OCI-LY7 (cell line): ENCODE measurements at regions not wholly inside any gene's neighbourhood (a gene's known extent, or its start where the extent isn't known, plus 50 kb on each side); places are given as distances from the start of the nearest gene placed in this dataset.

Source experiments
- BruUV-seq: library from RNA; stranded (reverse); fragments of 400-500 nt; replicated peaks from 2 replicates; lab custom pipeline; 2021; lab: Mats Ljungman, UMichigan
- CTCF ChIA-PET: fragments of 300-600 bp; sonication (Branson Sonifier 250); formaldehyde crosslinking; loops from one replicate; lab custom pipeline; 2022; ENCODE audit warnings: antibody characterized with exemption; ENCODE audit not compliant: unreplicated experiment; lab: Charles Lee
- POLR2A ChIA-PET: fragments of 300-600 bp; sonication (Branson Sonifier 250); formaldehyde crosslinking; loops from one replicate; lab custom pipeline; 2022; ENCODE audit warnings: antibody characterized with exemption; lab: Charles Lee
- DNase-seq: peaks from one replicate; pipeline ENCODE4 v3.0.0-alpha.2; 2015; ENCODE audit warnings: low spot score
- H2AFZ ChIP-seq: fragments of 200-600 bp; sonication (generic), shearing (Covaris generic); 2 replicates; pipeline ENCODE4 v1.6.1; 2014; ENCODE audit warnings: mild to moderate bottlenecking, antibody characterized with exemption, low read length, moderate library complexity
- H3K27ac ChIP-seq: fragments of 200-600 bp; sonication (generic); 2 replicates; pipeline ENCODE4 v1.5.1; 2014; ENCODE audit warnings: mixed run types, low read depth, mild to moderate bottlenecking, moderate library complexity, low read length, inconsistent platforms; ENCODE audit not compliant: poor library complexity, severe bottlenecking
- H3K36me3 ChIP-seq: fragments of 200-600 bp; sonication (generic); 2 replicates; pipeline ENCODE4 v1.6.1; 2014; ENCODE audit warnings: mild to moderate bottlenecking, antibody characterized with exemption, low read length, moderate library complexity, mixed read lengths; ENCODE audit not compliant: insufficient read depth
- H3K4me1 ChIP-seq: fragments of 200-600 bp; sonication (generic); 2 replicates; pipeline ENCODE4 v1.5.1; 2014; ENCODE audit warnings: mild to moderate bottlenecking, low read length; ENCODE audit not compliant: insufficient read depth, poor library complexity, severe bottlenecking
- H3K4me2 ChIP-seq: fragments of 200-600 bp; sonication (generic); 2 replicates; pipeline ENCODE4 v1.6.1; 2014; ENCODE audit warnings: mild to moderate bottlenecking, low read length
- H3K4me3 ChIP-seq: fragments of 200-600 bp; sonication (generic); 2 replicates; pipeline ENCODE4 v1.5.1; 2014; ENCODE audit warnings: mild to moderate bottlenecking, low read depth, low read length; ENCODE audit not compliant: poor library complexity, severe bottlenecking
- H3K79me2 ChIP-seq: fragments of 200-600 bp; sonication (generic); 2 replicates; pipeline ENCODE4 v1.6.1; 2016; ENCODE audit warnings: low read depth, mild to moderate bottlenecking, low read length, moderate library complexity, mixed read lengths; ENCODE audit not compliant: insufficient read depth
- H3K9me2 ChIP-seq: fragments of 200-600 bp; sonication (generic); 2 replicates; pipeline ENCODE4 v1.6.1; 2016; ENCODE audit warnings: mild to moderate bottlenecking, low read length, mixed read lengths; ENCODE audit not compliant: insufficient read depth
- H3K9me3 ChIP-seq: fragments of 200-600 bp; sonication (generic); 2 replicates; pipeline ENCODE4 v1.6.1; 2014; ENCODE audit warnings: mild to moderate bottlenecking, mixed run types, low read length, mixed read lengths
- H4K20me1 ChIP-seq: fragments of 200-600 bp; sonication (generic); 2 replicates; pipeline ENCODE4 v1.6.1; 2014; ENCODE audit warnings: mild to moderate bottlenecking, antibody characterized with exemption, low read length, moderate library complexity, mixed read lengths; ENCODE audit not compliant: insufficient read depth
- EZH2phosphoT487 ChIP-seq: fragments of 200-600 bp; sonication (generic); IDR thresholded peaks from 2 replicates; pipeline ENCODE4 v1.6.1; 2018; ENCODE audit warnings: low read depth, borderline replicate concordance, mild to moderate bottlenecking, mixed run types, antibody characterized with exemption, low read length, moderate library complexity, mixed read lengths
- intact Hi-C: fragments of 100-400 bp; cut with micrococcal nuclease; formaldehyde crosslinking; loops from one replicate; pipeline ENCODE4 v1.10.0; 2022; ENCODE audit not compliant: unreplicated experiment
- TF ChIP-seq, protein P1 (sequence below): fragments of 200-600 bp; sonication (generic); conservative IDR thresholded peaks from 2 replicates; pipeline ENCODE4 v1.5.1; 2014; ENCODE audit warnings: mild to moderate bottlenecking, antibody characterized with exemption, low read length, moderate library complexity, mixed read lengths

DNA sequence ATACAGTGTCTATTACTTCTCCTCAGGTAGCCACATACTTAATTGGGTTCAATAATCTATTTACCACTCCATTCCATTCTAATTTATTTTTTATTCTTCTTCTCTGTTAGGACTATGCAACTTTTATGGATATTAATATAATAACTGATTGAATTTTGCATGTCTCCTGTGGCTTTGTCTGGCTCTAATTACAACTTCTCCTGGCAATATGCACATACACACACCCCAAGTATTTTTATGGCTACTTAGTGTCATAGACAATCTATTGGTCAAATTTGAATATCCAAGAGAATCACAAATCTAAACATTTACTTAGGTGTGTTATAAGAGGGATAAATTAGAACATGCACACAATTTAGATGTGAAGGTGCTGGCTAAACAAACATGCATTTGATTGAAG is 73.1 kb downstream of the BOD1L2 start:
- Histone ChIP-seq H3K27ac (no peak overlapping the region), H3K4me3 (no peak overlapping the region), H2AFZ (no peak overlapping the region), H3K9me3 (no peaks in the 10 kb centered on the region), H3K4me2 (no peak overlapping the region), H3K36me3 (no peaks in the 10 kb centered on the region), H3K4me1 (no peaks in the 10 kb centered on the region), H3K9me2 (no peaks in the 10 kb centered on the region), H4K20me1 (no peaks in the 10 kb centered on the region), H3K79me2 (no peaks in the 10 kb centered on the region)
- no peak for DNase-seq
- no TSS peak for BruUV-seq
- intact Hi-C loops: no loop called here
- TF ChIP-seq, protein P1, sequence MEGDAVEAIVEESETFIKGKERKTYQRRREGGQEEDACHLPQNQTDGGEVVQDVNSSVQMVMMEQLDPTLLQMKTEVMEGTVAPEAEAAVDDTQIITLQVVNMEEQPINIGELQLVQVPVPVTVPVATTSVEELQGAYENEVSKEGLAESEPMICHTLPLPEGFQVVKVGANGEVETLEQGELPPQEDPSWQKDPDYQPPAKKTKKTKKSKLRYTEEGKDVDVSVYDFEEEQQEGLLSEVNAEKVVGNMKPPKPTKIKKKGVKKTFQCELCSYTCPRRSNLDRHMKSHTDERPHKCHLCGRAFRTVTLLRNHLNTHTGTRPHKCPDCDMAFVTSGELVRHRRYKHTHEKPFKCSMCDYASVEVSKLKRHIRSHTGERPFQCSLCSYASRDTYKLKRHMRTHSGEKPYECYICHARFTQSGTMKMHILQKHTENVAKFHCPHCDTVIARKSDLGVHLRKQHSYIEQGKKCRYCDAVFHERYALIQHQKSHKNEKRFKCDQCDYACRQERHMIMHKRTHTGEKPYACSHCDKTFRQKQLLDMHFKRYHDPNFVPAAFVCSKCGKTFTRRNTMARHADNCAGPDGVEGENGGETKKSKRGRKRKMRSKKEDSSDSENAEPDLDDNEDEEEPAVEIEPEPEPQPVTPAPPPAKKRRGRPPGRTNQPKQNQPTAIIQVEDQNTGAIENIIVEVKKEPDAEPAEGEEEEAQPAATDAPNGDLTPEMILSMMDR: no peak
- POLR2A ChIA-PET: no interaction called here
- CTCF ChIA-PET: no interaction called here

DNA sequence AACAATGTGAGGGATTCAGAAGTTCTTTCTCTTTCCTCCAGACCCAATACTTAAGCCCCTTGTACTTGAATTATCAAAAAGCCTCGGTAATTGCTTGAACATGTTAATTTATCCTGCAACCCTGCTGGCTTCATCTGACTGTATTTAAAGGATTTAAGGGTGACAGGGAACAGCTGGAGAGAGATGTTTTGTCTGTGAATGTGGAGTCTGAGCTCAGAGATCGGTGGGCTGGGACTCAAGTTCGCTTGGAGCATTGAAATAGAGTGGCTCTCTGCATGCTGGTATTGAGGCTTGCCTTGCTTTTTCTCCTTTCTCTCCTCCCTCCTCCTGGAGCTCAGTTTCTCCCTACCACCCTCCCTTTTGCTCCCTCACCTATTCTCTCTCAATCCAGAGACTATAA is 73.6 kb downstream of the BOD1L2 start:
- no peak for DNase-seq
- H3K79me2 ChIP-seq: no peaks in the 10 kb centered on the region
- H3K9me2 ChIP-seq: no peaks in the 10 kb centered on the region
- H2AFZ ChIP-seq: no peak overlapping the region
- no peaks in the 10 kb centered on the region for H3K36me3 ChIP-seq
- no peaks in the 10 kb centered on the region for H3K4me1 ChIP-seq
- intact Hi-C loops: no loop called here
- H3K9me3 ChIP-seq: no peaks in the 10 kb centered on the region
- no peaks in the 10 kb centered on the region for H4K20me1 ChIP-seq
- TF ChIP-seq EZH2phosphoT487: no peak
- TF ChIP-seq, protein P1: no peak
- POLR2A ChIA-PET: interaction anchor here (0.6 to 0.7 kb wide), 2 partner anchors 326 to 1449 kb away, joined by 3 to 4 read pairs; no protein-coding TSS in a partner anchor
- no TSS peak for BruUV-seq
- no peak overlapping the region for H3K4me2 ChIP-seq
- H3K27ac ChIP-seq: no peak overlapping the region
- no peak overlapping the region for H3K4me3 ChIP-seq
- CTCF ChIA-PET: no interaction called here

DNA sequence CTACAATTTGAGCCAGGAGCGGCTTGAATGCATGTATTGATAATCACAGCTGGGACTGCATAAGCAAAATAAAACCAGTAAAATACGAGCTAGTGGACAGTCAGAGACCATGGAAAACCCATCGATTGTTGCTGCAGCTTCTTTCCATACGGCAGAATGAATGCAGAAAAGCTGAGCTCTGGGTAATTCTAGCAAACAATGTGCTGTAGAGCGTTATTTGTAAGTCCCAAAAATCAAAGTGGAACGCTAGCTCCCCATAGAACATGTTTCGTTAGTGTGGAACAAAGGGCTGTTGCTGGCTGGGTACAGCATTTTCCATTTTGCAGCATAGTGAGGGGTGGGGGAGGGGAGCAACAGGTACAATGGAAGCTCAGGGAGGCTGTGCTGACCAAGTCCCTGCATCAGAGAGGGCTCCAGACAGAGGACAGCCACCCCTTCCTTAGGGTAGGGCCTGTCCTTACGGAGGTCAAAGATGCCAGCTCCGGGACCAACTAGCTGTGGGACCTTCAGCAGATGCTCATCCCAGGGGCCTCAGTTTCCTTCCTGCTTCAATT is 74.1 kb downstream of the BOD1L2 start:
- no peak overlapping the region for H3K4me3 ChIP-seq
- no peak overlapping the region for H2AFZ ChIP-seq
- intact Hi-C loops: no loop called here
- no TSS peak for BruUV-seq
- H3K4me1 ChIP-seq: no peaks in the 10 kb centered on the region
- H3K79me2 ChIP-seq: no peaks in the 10 kb centered on the region
- ChIA-PET CTCF (no interaction called here), POLR2A (interaction anchor here (0.6 to 0.7 kb wide), 2 partner anchors 325 to 1449 kb away, joined by 3 to 4 read pairs; no protein-coding TSS in a partner anchor)
- DNase-seq: no peak
- no peak overlapping the region for H3K4me2 ChIP-seq
- no peaks in the 10 kb centered on the region for H4K20me1 ChIP-seq
- H3K9me3 ChIP-seq: no peaks in the 10 kb centered on the region
- no peak overlapping the region for H3K27ac ChIP-seq
- TF ChIP-seq, protein P1: no peak
- TF ChIP-seq EZH2phosphoT487: no peak
- no peaks in the 10 kb centered on the region for H3K36me3 ChIP-seq
- H3K9me2 ChIP-seq: no peaks in the 10 kb centered on the region
